PC-9 (cell line): ENCODE measurements at regions not wholly inside any gene's neighbourhood (a gene's known extent, or its start where the extent isn't known, plus 50 kb on each side); places are given as distances from the start of the nearest gene placed in this dataset.

Source experiments
- CTCF ChIP-seq: fragments of 200-600 bp; sonication (generic); conservative IDR thresholded peaks from 2 replicates; pipeline ENCODE4 v1.6.1; 2017; ENCODE audit warnings: mixed run types, antibody characterized with exemption, mild to moderate bottlenecking, moderate library complexity
- EZH2 ChIP-seq: fragments of 200-600 bp; sonication (generic); IDR thresholded peaks from 2 replicates; pipeline ENCODE4 v1.8.0; 2017; ENCODE audit warnings: antibody characterized with exemption, low read depth

- TF ChIP-seq CTCF (no peak), EZH2 (no peak)
Measured at GRCh38 chr4:106793933-106794332, 242.2 kb downstream of the DKK2 start.
